Fibroblast of lung (primary cell): ENCODE measurements at regions not wholly inside any gene's neighbourhood (a gene's known extent, or its start where the extent isn't known, plus 50 kb on each side); places are given as distances from the start of the nearest gene placed in this dataset.

Source experiments
- DNase-seq, 2 donors: peaks; one replicate each; pipeline versions ENCODE4 v3.0.0 to v3.0.0-alpha.2; 2010; ENCODE audit warnings: low read depth in 2 of 2
- H2AFZ ChIP-seq: 2 replicates; pipeline ENCODE4 v1.5.1; 2012; ENCODE audit warnings: low read length, control low read depth, inconsistent platforms
- H3K27ac ChIP-seq: 2 replicates; pipeline ENCODE4 v1.5.1; 2011; ENCODE audit warnings: low read length, control low read depth; ENCODE audit not compliant: insufficient read depth
- H3K27me3 ChIP-seq: 2 replicates; pipeline ENCODE4 v1.5.1; 2011; ENCODE audit warnings: mild to moderate bottlenecking, low read length; ENCODE audit not compliant: control insufficient read depth, insufficient read depth
- H3K36me3 ChIP-seq: 2 replicates; pipeline ENCODE4 v1.5.1; 2011; ENCODE audit warnings: low read length; ENCODE audit not compliant: control insufficient read depth, insufficient read depth
- H3K4me1 ChIP-seq: 2 replicates; pipeline ENCODE4 v1.5.1; 2011; ENCODE audit warnings: low read length; ENCODE audit not compliant: control insufficient read depth, insufficient read depth; ENCODE audit errors: extremely low read depth
- H3K4me2 ChIP-seq: 2 replicates; pipeline ENCODE4 v1.5.1; 2011; ENCODE audit warnings: low read length, control low read depth; ENCODE audit not compliant: insufficient read depth; ENCODE audit errors: extremely low read depth
- H3K4me3 ChIP-seq, 4 experiments: fragments of 200-600 bp in 1 of 4; sonication (generic) in 1 of 4; replicated peaks in 1 of 4; 2 replicates each; pipeline ENCODE4 v1.5.1; 2011 to 2016; ENCODE audit warnings: low read length in 4 of 4, low read depth in 3 of 4, mild to moderate bottlenecking in 3 of 4, control low read depth in 2 of 4, inconsistent platforms in 1 of 4, mixed read lengths in 1 of 4; ENCODE audit not compliant: insufficient read depth in 1 of 4; ENCODE audit errors: control extremely low read depth in 1 of 4
- H3K79me2 ChIP-seq: 2 replicates; pipeline ENCODE4 v1.5.1; 2012; ENCODE audit warnings: mild to moderate bottlenecking, low read length, inconsistent platforms; ENCODE audit not compliant: control insufficient read depth, insufficient read depth
- H3K9ac ChIP-seq: 2 replicates; pipeline ENCODE4 v1.5.1; 2011; ENCODE audit warnings: mild to moderate bottlenecking, low read length, control low read depth; ENCODE audit not compliant: insufficient read depth
- H3K9me3 ChIP-seq: 2 replicates; pipeline ENCODE4 v1.5.1; 2012; ENCODE audit warnings: low read depth, low read length; ENCODE audit not compliant: control insufficient read depth, insufficient read depth
- H4K20me1 ChIP-seq: 2 replicates; pipeline ENCODE4 v1.5.1; 2011; ENCODE audit warnings: low read length; ENCODE audit not compliant: control insufficient read depth, insufficient read depth; ENCODE audit errors: extremely low read depth
- EZH2 ChIP-seq: IDR thresholded peaks from 2 replicates; pipeline ENCODE4 v1.5.1; 2012; ENCODE audit warnings: low read length, control low read depth, mild to moderate bottlenecking; ENCODE audit errors: missing control alignments
- TF ChIP-seq, protein P1 (sequence below), 2 donors: IDR thresholded peaks in 1 of 2; conservative IDR thresholded peaks in 1 of 2; 1 replicate in 1 of 2; 2 replicates in 1 of 2; pipeline ENCODE4 v1.5.1; 2011 to 2012; ENCODE audit warnings: low read length in 2 of 2, control low read depth in 1 of 2, inconsistent platforms in 1 of 2, low read depth in 1 of 2, mild to moderate bottlenecking in 1 of 2

DNA sequence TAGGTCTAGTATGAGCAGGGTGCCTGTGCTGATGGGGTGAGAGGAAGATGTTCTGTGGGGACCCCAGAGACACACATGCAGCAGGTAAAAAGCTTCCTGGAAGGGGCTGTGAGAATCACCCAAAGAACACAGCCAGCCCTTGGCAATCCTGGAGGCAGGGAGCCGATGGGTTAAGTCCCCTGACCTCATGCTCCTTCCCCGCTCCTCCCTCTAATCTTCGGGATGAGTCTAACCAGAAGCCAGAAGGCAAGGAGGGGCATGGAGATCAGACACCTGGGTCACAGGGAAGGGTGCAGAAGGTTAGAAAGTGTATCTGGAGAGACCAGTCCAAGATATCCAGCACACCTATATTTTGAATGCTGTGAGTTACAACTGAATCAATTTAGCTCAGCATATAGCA, 274.1 kb upstream of the PAPPA start:
- Histone ChIP-seq H4K20me1 (no peaks in the 10 kb centered on the region), H2AFZ (no peak overlapping the region), H3K27me3 (no peaks in the 10 kb centered on the region), H3K9ac (no peak overlapping the region), H3K4me3 (no peak overlapping the region), H3K36me3 (no peaks in the 10 kb centered on the region), H3K4me2 (no peak overlapping the region), H3K79me2 (no peaks in the 10 kb centered on the region), H3K4me1 (no peaks in the 10 kb centered on the region), H3K9me3 (no peaks in the 10 kb centered on the region), H3K27ac (no peak overlapping the region)
- no peak for DNase-seq
- TF ChIP-seq, protein P1, sequence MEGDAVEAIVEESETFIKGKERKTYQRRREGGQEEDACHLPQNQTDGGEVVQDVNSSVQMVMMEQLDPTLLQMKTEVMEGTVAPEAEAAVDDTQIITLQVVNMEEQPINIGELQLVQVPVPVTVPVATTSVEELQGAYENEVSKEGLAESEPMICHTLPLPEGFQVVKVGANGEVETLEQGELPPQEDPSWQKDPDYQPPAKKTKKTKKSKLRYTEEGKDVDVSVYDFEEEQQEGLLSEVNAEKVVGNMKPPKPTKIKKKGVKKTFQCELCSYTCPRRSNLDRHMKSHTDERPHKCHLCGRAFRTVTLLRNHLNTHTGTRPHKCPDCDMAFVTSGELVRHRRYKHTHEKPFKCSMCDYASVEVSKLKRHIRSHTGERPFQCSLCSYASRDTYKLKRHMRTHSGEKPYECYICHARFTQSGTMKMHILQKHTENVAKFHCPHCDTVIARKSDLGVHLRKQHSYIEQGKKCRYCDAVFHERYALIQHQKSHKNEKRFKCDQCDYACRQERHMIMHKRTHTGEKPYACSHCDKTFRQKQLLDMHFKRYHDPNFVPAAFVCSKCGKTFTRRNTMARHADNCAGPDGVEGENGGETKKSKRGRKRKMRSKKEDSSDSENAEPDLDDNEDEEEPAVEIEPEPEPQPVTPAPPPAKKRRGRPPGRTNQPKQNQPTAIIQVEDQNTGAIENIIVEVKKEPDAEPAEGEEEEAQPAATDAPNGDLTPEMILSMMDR (conservative IDR thresholded peaks at IDR 0.05 in 1 of 2, IDR thresholded peaks at IDR 0.05 in 1 of 2; ENCODE audit: low read depth in 1 of 2, low read length in 2 of 2) = no peak
- TF ChIP-seq EZH2 = no peak

DNA sequence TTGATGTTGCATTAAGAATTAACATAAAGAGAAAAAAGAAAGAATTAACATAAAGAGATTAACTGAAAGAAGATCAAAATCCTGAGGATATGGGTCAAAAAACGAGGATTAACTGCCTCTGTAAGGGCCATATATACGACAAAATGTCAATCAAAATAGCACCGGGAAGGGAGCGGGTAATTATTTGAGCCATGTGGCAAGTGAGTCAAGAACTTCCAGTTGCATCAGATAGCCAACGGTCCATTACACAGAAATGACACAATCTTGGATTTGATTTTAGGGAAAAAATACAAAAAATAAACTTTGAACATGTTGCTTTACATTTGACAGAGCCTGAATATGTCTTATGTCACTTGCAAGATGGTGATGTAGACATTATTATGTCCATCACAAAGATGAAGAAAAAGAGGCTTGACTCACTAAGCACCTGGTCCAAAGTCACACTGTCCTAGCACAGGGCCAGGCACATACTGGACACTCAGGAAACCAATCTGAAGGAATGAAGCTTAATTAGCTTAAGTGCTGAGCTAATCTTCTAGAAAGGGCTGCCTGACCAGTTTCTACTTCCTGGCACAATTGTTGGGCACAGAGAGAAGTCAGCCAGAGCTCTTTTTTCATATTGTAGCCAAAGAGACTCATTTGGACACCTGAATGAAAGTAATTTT, 273.2 kb upstream of the PAPPA start:
- no peaks in the 10 kb centered on the region for H3K27me3 ChIP-seq

DNA sequence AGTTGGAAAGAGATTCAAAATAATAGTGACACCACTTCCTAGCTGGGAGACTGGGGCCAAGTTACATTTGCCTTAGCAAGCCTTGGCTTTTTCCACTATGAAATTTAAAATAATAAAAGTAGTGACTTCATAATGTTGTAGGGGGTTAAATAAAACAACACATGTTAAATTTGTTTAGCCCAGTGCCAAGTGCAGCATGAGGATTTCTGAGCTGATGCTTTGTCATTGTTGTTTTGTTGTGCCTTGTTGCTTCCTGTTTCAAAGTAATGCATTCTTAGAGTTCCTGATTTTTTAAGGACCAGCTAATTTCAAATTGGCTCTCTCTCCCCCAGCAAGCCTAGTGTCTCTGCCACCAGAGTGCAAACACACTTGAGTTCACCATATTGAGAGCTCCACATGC, 270.7 kb upstream of the PAPPA start:
- no peaks in the 10 kb centered on the region for H3K9me3 ChIP-seq
- peaks cover 2% of the 10 kb centered on the region for H3K4me1 ChIP-seq
- TF ChIP-seq EZH2 = no peak
- H3K36me3 ChIP-seq = no peaks in the 10 kb centered on the region
- H3K4me3 ChIP-seq = no peak overlapping the region
- no peak overlapping the region for H2AFZ ChIP-seq
- H3K27ac ChIP-seq = no peak overlapping the region
- H3K79me2 ChIP-seq = no peaks in the 10 kb centered on the region
- DNase-seq = peak in 1 of 2 donors; percentile 19
- H3K9ac ChIP-seq = no peak overlapping the region
- no peaks in the 10 kb centered on the region for H4K20me1 ChIP-seq
- H3K27me3 ChIP-seq = no peaks in the 10 kb centered on the region
- H3K4me2 ChIP-seq = no peak overlapping the region

More for the DNA sequence above, 273.2 kb upstream of the PAPPA start:
- Histone ChIP-seq H3K9me3 (no peaks in the 10 kb centered on the region), H3K4me1 (peaks cover 2% of the 10 kb centered on the region), H3K79me2 (no peaks in the 10 kb centered on the region), H3K36me3 (no peaks in the 10 kb centered on the region), H3K4me2 (no peak overlapping the region), H3K9ac (no peak overlapping the region), H2AFZ (no peak overlapping the region), H3K27ac (no peak overlapping the region), H3K4me3 (no peak overlapping the region), H4K20me1 (no peaks in the 10 kb centered on the region)
- TF ChIP-seq, protein P1 (conservative IDR thresholded peaks at IDR 0.05 in 1 of 2, IDR thresholded peaks at IDR 0.05 in 1 of 2; ENCODE audit: low read depth in 1 of 2, low read length in 2 of 2) = no peak
- no peak for TF ChIP-seq EZH2
- peak in 1 of 2 donors; percentile 61 for DNase-seq
